HCT116 (cell line): ENCODE measurements at regions not wholly inside any gene's neighbourhood (a gene's known extent, or its start where the extent isn't known, plus 50 kb on each side); places are given as distances from the start of the nearest gene placed in this dataset.

Experiments
- CEBPB ChIP-seq: IDR thresholded peaks from 2 replicates; pipeline ENCODE4 v1.6.1; 2012; ENCODE audit warnings: low read depth
- POLR2A ChIP-seq: IDR thresholded peaks from 2 replicates; pipeline ENCODE4 v1.7.0; 2011; ENCODE audit warnings: borderline replicate concordance; ENCODE audit not compliant: insufficient read depth, insufficient read length; ENCODE audit errors: extremely low read depth
- POLR2AphosphoS5 ChIP-seq: IDR thresholded peaks from 2 replicates; pipeline ENCODE4 v1.6.1; 2011; ENCODE audit warnings: mild to moderate bottlenecking, low read depth, low read length, moderate library complexity
- SIN3A ChIP-seq: IDR thresholded peaks from 2 replicates; pipeline ENCODE4 v1.6.1; 2012; ENCODE audit warnings: low read depth
- SP1 ChIP-seq: IDR thresholded peaks from 2 replicates; pipeline ENCODE4 v1.6.1; 2012; ENCODE audit warnings: low read depth
- TF ChIP-seq, protein P1 (sequence below), 3 experiments: fragments of 200-600 bp in 1 of 3; sonication (generic) in 1 of 3; IDR thresholded peaks in 2 of 3; conservative IDR thresholded peaks in 1 of 3; 2 replicates each; pipeline ENCODE4 v1.5.1; 2012 to 2017; ENCODE audit warnings: low read depth in 2 of 3, low read length in 2 of 3, antibody characterized with exemption in 1 of 3, borderline replicate concordance in 1 of 3, control low read depth in 1 of 3, mild to moderate bottlenecking in 1 of 3, mixed read lengths in 1 of 3, mixed run types in 1 of 3, moderate library complexity in 1 of 3; ENCODE audit not compliant: insufficient read depth in 1 of 3
- TF ChIP-seq, protein P2 (sequence below): IDR thresholded peaks from 2 replicates; pipeline ENCODE4 v1.6.1; 2012

DNA sequence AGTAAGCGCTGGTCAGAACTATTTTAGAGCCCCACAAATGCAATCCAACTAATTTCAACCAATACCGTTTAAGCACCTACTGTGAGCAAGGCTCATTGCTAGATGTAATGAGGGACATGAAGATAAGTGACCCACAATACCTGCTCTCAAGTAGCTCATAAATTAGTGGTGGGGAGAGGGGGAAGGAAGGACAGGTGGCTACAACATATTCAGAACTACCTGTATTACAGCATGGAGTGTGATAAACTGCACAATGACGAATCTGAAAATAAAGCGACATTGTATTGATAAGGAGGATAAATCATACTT, 311.6 kb upstream of the DIAPH2 start:
- TF ChIP-seq POLR2AphosphoS5: no peak
- TF ChIP-seq, protein P1, sequence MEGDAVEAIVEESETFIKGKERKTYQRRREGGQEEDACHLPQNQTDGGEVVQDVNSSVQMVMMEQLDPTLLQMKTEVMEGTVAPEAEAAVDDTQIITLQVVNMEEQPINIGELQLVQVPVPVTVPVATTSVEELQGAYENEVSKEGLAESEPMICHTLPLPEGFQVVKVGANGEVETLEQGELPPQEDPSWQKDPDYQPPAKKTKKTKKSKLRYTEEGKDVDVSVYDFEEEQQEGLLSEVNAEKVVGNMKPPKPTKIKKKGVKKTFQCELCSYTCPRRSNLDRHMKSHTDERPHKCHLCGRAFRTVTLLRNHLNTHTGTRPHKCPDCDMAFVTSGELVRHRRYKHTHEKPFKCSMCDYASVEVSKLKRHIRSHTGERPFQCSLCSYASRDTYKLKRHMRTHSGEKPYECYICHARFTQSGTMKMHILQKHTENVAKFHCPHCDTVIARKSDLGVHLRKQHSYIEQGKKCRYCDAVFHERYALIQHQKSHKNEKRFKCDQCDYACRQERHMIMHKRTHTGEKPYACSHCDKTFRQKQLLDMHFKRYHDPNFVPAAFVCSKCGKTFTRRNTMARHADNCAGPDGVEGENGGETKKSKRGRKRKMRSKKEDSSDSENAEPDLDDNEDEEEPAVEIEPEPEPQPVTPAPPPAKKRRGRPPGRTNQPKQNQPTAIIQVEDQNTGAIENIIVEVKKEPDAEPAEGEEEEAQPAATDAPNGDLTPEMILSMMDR (IDR thresholded peaks at IDR 0.05 in 2 of 3, conservative IDR thresholded peaks at IDR 0.05 in 1 of 3; ENCODE audit: borderline replicate concordance in 1 of 3, insufficient read depth in 1 of 3, low read depth in 2 of 3, low read length in 2 of 3): no peak
- no peak for TF ChIP-seq POLR2A
- no peak for TF ChIP-seq SP1
- no peak for TF ChIP-seq SIN3A
- TF ChIP-seq, protein P2, sequence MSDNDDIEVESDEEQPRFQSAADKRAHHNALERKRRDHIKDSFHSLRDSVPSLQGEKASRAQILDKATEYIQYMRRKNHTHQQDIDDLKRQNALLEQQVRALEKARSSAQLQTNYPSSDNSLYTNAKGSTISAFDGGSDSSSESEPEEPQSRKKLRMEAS: no peak
- no peak for TF ChIP-seq CEBPB
